ENCODE measurements at regions not wholly inside any gene's neighbourhood (a gene's known extent, or its start where the extent isn't known, plus 50 kb on each side); places are given as distances from the start of the nearest gene placed in this dataset.
"Not testable (repeated sequence)": the region's sequence is repeated elsewhere in the genome, so short reads cannot be mapped to it uniquely, and the experiment has no call there.

- intact Hi-C loops (cut with micrococcal nuclease); H3K4me3 ChIP-seq (ENCODE audit: insufficient read depth, low read depth, low read length); H3K4me2 ChIP-seq (ENCODE audit: low read depth, low read length); H3K4ac ChIP-seq (ENCODE audit: low read depth, low read length); H3K18ac ChIP-seq (ENCODE audit: low read depth, low read length); H3K56ac ChIP-seq (ENCODE audit: extremely low read depth, insufficient read depth, low read length); H3K9me3 ChIP-seq (ENCODE audit: control insufficient read depth, insufficient read depth, low read length); H2AFZ ChIP-seq (replicated peaks; ENCODE audit: low read length, poor library complexity); CTCF ChIA-PET; dilution Hi-C loops (cut with HindIII; ENCODE audit: low sequenced_read_pairs, unreplicated experiment); H4K91ac ChIP-seq (ENCODE audit: insufficient read depth, low read depth, low read length); in situ Hi-C loops (cut with MboI; ENCODE audit: low sequenced_read_pairs); H3K23ac ChIP-seq (ENCODE audit: low read depth, low read length); BruUV-seq (replicated peaks); H4K5ac ChIP-seq (ENCODE audit: low read depth, low read length); H2AK5ac ChIP-seq (ENCODE audit: low read depth, low read length); H2BK20ac ChIP-seq (ENCODE audit: low read depth, low read length); H2AK9ac ChIP-seq (replicated peaks; ENCODE audit: low read depth, low read length, poor library complexity); H3K27me3 ChIP-seq (ENCODE audit: control insufficient read depth, insufficient read depth, low read length); H3K9ac ChIP-seq (ENCODE audit: low read depth, low read length); H4K8ac ChIP-seq (ENCODE audit: low read depth in 2 of 2, low read length in 2 of 2); H3K9me1 ChIP-seq (ENCODE audit: insufficient read depth, low read length); H3K14ac ChIP-seq (replicated peaks; ENCODE audit: low read depth, low read length); POLR2A ChIA-PET (ENCODE audit: unreplicated experiment); H2BK120ac ChIP-seq (ENCODE audit: low read depth, low read length); DNase-seq; H3K36me3 ChIP-seq (ENCODE audit: control insufficient read depth, insufficient read depth, low read length); H2BK5ac ChIP-seq (ENCODE audit: low read depth, low read length, poor library complexity, severe bottlenecking); H3K27ac ChIP-seq (ENCODE audit: insufficient read depth, low read length); H3K4me1 ChIP-seq (ENCODE audit: control insufficient read depth, insufficient read depth, low read length); H3K79me1 ChIP-seq (ENCODE audit: low read depth in 1 of 2, low read length in 2 of 2); ATAC-seq (ENCODE audit: low read depth); H4K20me1 ChIP-seq (ENCODE audit: insufficient read depth, low read length); H2BK15ac ChIP-seq (ENCODE audit: low read depth, low read length): not testable (repeated sequence)
- WGBS, 2 experiments (ENCODE audit: extremely low coverage in 2 of 2, insufficient read length in 1 of 2): no CpG with 5 or more reads among the region's 4 CpGs
Measured at GRCh38 chr7:66461397-66461796, 167.3 kb upstream of the KCTD7 start.

- H3K4me1 ChIP-seq (ENCODE audit: control insufficient read depth, insufficient read depth, low read length); H3K14ac ChIP-seq (replicated peaks; ENCODE audit: low read depth, low read length); H4K91ac ChIP-seq (ENCODE audit: insufficient read depth, low read depth, low read length); H3K56ac ChIP-seq (ENCODE audit: extremely low read depth, insufficient read depth, low read length); dilution Hi-C loops (cut with HindIII; ENCODE audit: low sequenced_read_pairs, unreplicated experiment); H3K4me3 ChIP-seq (ENCODE audit: insufficient read depth, low read depth, low read length); H2BK15ac ChIP-seq (ENCODE audit: low read depth, low read length); H2BK20ac ChIP-seq (ENCODE audit: low read depth, low read length); H2BK120ac ChIP-seq (ENCODE audit: low read depth, low read length); H3K9ac ChIP-seq (ENCODE audit: low read depth, low read length); H2AK9ac ChIP-seq (replicated peaks; ENCODE audit: low read depth, low read length, poor library complexity); H3K27ac ChIP-seq (ENCODE audit: insufficient read depth, low read length); in situ Hi-C loops (cut with MboI; ENCODE audit: low sequenced_read_pairs); POLR2A ChIA-PET (ENCODE audit: unreplicated experiment); H2AK5ac ChIP-seq (ENCODE audit: low read depth, low read length); H3K79me1 ChIP-seq (ENCODE audit: low read depth in 1 of 2, low read length in 2 of 2); H4K5ac ChIP-seq (ENCODE audit: low read depth, low read length); ATAC-seq (ENCODE audit: low read depth); DNase-seq; intact Hi-C loops (cut with micrococcal nuclease); H3K36me3 ChIP-seq (ENCODE audit: control insufficient read depth, insufficient read depth, low read length); CTCF ChIA-PET; H3K4ac ChIP-seq (ENCODE audit: low read depth, low read length); H2AFZ ChIP-seq (replicated peaks; ENCODE audit: low read length, poor library complexity); H3K9me3 ChIP-seq (ENCODE audit: control insufficient read depth, insufficient read depth, low read length); H3K4me2 ChIP-seq (ENCODE audit: low read depth, low read length); H3K9me1 ChIP-seq (ENCODE audit: insufficient read depth, low read length); H3K27me3 ChIP-seq (ENCODE audit: control insufficient read depth, insufficient read depth, low read length); H4K20me1 ChIP-seq (ENCODE audit: insufficient read depth, low read length); BruUV-seq (replicated peaks); H3K23ac ChIP-seq (ENCODE audit: low read depth, low read length); H3K18ac ChIP-seq (ENCODE audit: low read depth, low read length); H2BK5ac ChIP-seq (ENCODE audit: low read depth, low read length, poor library complexity, severe bottlenecking); H4K8ac ChIP-seq (ENCODE audit: low read depth in 2 of 2, low read length in 2 of 2): not testable (repeated sequence)
- no CpG with 5 or more reads among the region's 4 CpGs for WGBS, 2 experiments (ENCODE audit: extremely low coverage in 2 of 2, insufficient read length in 1 of 2)
Measured at GRCh38 chr7:66462831-66463230, 165.8 kb upstream of the KCTD7 start.
